Spinal cord (tissue), 9 donors: ENCODE measurements at regions not wholly inside any gene's neighbourhood (a gene's known extent, or its start where the extent isn't known, plus 50 kb on each side); places are given as distances from the start of the nearest gene placed in this dataset.
A peak's percentile ranks its signal among the peaks of the same experiment; 100 is the strongest.
"Not testable (repeated sequence)": the region's sequence is repeated elsewhere in the genome, so short reads cannot be mapped to it uniquely, and the experiment has no call there.

Experiments used
- DNase-seq, 6 donors: peaks; one replicate each; pipeline versions ENCODE4 v3.0.0 to v3.0.0-alpha.2; 2013 to 2015; ENCODE audit warnings: low spot score in 6 of 6, low read depth in 4 of 6
- H3K27ac ChIP-seq: one replicate; pipeline ENCODE4 v1.5.1; 2013; ENCODE audit warnings: low read depth, low read length, control low read depth
- H3K27me3 ChIP-seq: one replicate; pipeline ENCODE4 v1.6.1; 2013; ENCODE audit warnings: low read length; ENCODE audit not compliant: control insufficient read depth, insufficient read depth
- H3K36me3 ChIP-seq: one replicate; pipeline ENCODE4 v1.6.1; 2013; ENCODE audit warnings: low read length; ENCODE audit not compliant: control insufficient read depth, insufficient read depth
- H3K4me1 ChIP-seq: one replicate; pipeline ENCODE4 v1.6.1; 2013; ENCODE audit warnings: low read length; ENCODE audit not compliant: control insufficient read depth, insufficient read depth
- H3K4me3 ChIP-seq: one replicate; pipeline ENCODE4 v1.5.1; 2013; ENCODE audit warnings: low read depth, low read length, control low read depth
- H3K9me3 ChIP-seq: one replicate; pipeline ENCODE4 v1.6.1; 2013; ENCODE audit warnings: low read length; ENCODE audit not compliant: control insufficient read depth, insufficient read depth
- WGBS: methylation state at CpG from one replicate; pipeline ENCODE4 v1.1.5; 2013; ENCODE audit warnings: missing lambda C conversion rate; ENCODE audit not compliant: insufficient coverage; 5-methylcytosine and 5-hydroxymethylcytosine counted together
- donor health status: healthy.

- H3K27me3 ChIP-seq = no peaks in the 10 kb centered on the region
- WGBS = 61% methylated on average over 3 of the region's 3 CpGs
These were observed 159.9 kb upstream of the WWC1 start for GRCh38 chr5:168131519-168131918.

GRCh38 chr5:168132241-168132641 is 159.2 kb upstream of the WWC1 start:
- no peaks in the 10 kb centered on the region for H3K27me3 ChIP-seq
- WGBS = no CpG with 5 or more reads among the region's 3 CpGs
- no peaks in the 10 kb centered on the region for H3K36me3 ChIP-seq
- H3K4me3 ChIP-seq = no peak overlapping the region
- H3K4me1 ChIP-seq = peaks cover 14% of the 10 kb centered on the region
- H3K9me3 ChIP-seq = no peaks in the 10 kb centered on the region
- no peak overlapping the region for H3K27ac ChIP-seq
- DNase-seq = no peak

More at GRCh38 chr5:168131519-168131918, 159.9 kb upstream of the WWC1 start:
- Histone ChIP-seq H3K4me1 (peaks cover 14% of the 10 kb centered on the region), H3K27ac (no peak overlapping the region), H3K36me3 (peaks cover 4% of the 10 kb centered on the region), H3K4me3 (no peak overlapping the region), H3K9me3 (no peaks in the 10 kb centered on the region)
- DNase-seq = no peak

- Histone ChIP-seq H3K4me1 (peaks cover 4% of the 10 kb centered on the region), H3K4me3 (no peak overlapping the region), H3K27me3 (no peaks in the 10 kb centered on the region), H3K27ac (no peak overlapping the region), H3K36me3 (no peaks in the 10 kb centered on the region), H3K9me3 (no peaks in the 10 kb centered on the region)
- 91% methylated on average over 3 of the region's 6 CpGs for WGBS
- no peak for DNase-seq
These were observed 155.5 kb upstream of the WWC1 start for GRCh38 chr5:168135897-168136296.

GRCh38 chr5:168136340-168136739 is 155.1 kb upstream of the WWC1 start:
- Histone ChIP-seq H3K9me3 (no peaks in the 10 kb centered on the region), H3K36me3 (no peaks in the 10 kb centered on the region), H3K4me3 (no peak overlapping the region), H3K27ac (no peak overlapping the region), H3K4me1 (peaks cover 4% of the 10 kb centered on the region), H3K27me3 (no peaks in the 10 kb centered on the region)
- WGBS = 41% methylated on average over 4 of the region's 5 CpGs
- DNase-seq = no peak

- WGBS = no CpG with 5 or more reads among the region's 2 CpGs
These were observed 154.2 kb upstream of the WWC1 start for GRCh38 chr5:168137265-168137664.

GRCh38 chr5:168140241-168140640 is 151.2 kb upstream of the WWC1 start:
- H3K36me3 ChIP-seq = no peaks in the 10 kb centered on the region
- H3K4me1 ChIP-seq = peaks cover 4% of the 10 kb centered on the region
- H3K4me3 ChIP-seq = no peak overlapping the region
- no peaks in the 10 kb centered on the region for H3K9me3 ChIP-seq
- peak in 1 of 6 donors; percentile 69 for DNase-seq
- no peak overlapping the region for H3K27ac ChIP-seq
- no peaks in the 10 kb centered on the region for H3K27me3 ChIP-seq
- 83% methylated on average over 6 of the region's 6 CpGs for WGBS

More at GRCh38 chr5:168137265-168137664, 154.2 kb upstream of the WWC1 start:
- peaks cover 4% of the 10 kb centered on the region for H3K4me1 ChIP-seq
- no peaks in the 10 kb centered on the region for H3K27me3 ChIP-seq
- H3K4me3 ChIP-seq = no peak overlapping the region
- no peaks in the 10 kb centered on the region for H3K9me3 ChIP-seq
- H3K27ac ChIP-seq = no peak overlapping the region
- no peak for DNase-seq
- no peaks in the 10 kb centered on the region for H3K36me3 ChIP-seq

- Histone ChIP-seq H3K4me3 (no peak overlapping the region), H3K27ac (no peak overlapping the region), H3K27me3 (no peaks in the 10 kb centered on the region), H3K4me1 (peaks cover 2% of the 10 kb centered on the region), H3K9me3 (no peaks in the 10 kb centered on the region), H3K36me3 (no peaks in the 10 kb centered on the region)
- DNase-seq = no peak
- WGBS = no CpG with 5 or more reads among the region's 2 CpGs
These were observed 149.0 kb upstream of the WWC1 start for GRCh38 chr5:168142402-168142801.

GRCh38 chr5:168143521-168143920 is 147.9 kb upstream of the WWC1 start:
- H3K4me1 ChIP-seq, H3K9me3 ChIP-seq, H3K27ac ChIP-seq, H3K36me3 ChIP-seq, DNase-seq, H3K4me3 ChIP-seq, H3K27me3 ChIP-seq: not testable (repeated sequence)
- 100% methylated on average over 2 of the region's 7 CpGs for WGBS

GRCh38 chr5:168147106-168147505 is 144.3 kb upstream of the WWC1 start:
- Histone ChIP-seq H3K36me3 (no peaks in the 10 kb centered on the region), H3K9me3 (no peaks in the 10 kb centered on the region), H3K4me1 (peaks cover 13% of the 10 kb centered on the region), H3K27ac (no peak overlapping the region), H3K4me3 (no peak overlapping the region), H3K27me3 (no peaks in the 10 kb centered on the region)
- WGBS = 46% methylated on average over 5 of the region's 8 CpGs
- peak in 2 of 6 donors; percentile 25 to 88 for DNase-seq

- H3K27ac ChIP-seq = no peak overlapping the region
- no peak overlapping the region for H3K4me3 ChIP-seq
- WGBS = 44% methylated on average over 6 of the region's 10 CpGs
- peaks cover 13% of the 10 kb centered on the region for H3K4me1 ChIP-seq
- H3K9me3 ChIP-seq = no peaks in the 10 kb centered on the region
- no peaks in the 10 kb centered on the region for H3K27me3 ChIP-seq
- DNase-seq = peak in 2 of 6 donors; percentile 44 to 84
- no peaks in the 10 kb centered on the region for H3K36me3 ChIP-seq
These were observed 143.7 kb upstream of the WWC1 start for GRCh38 chr5:168147568-168148360.
